Adrenal gland (tissue), 5 donors: ENCODE measurements at regions not wholly inside any gene's neighbourhood (a gene's known extent, or its start where the extent isn't known, plus 50 kb on each side); places are given as distances from the start of the nearest gene placed in this dataset.

Experiments
- POLR2A ChIP-seq, 2 donors: fragments of 450-650 bp; IDR thresholded peaks; one replicate each; pipeline ENCODE4 v1.6.1; 2017; ENCODE audit warnings: antibody characterized with exemption in 2 of 2, mild to moderate bottlenecking in 2 of 2, moderate library complexity in 1 of 2
- TF ChIP-seq, protein P1 (sequence below), 6 experiments: fragments of 450-650 bp in 4 of 6; fragments of 200-600 bp in 2 of 6; sonication (generic) in 1 of 6; IDR thresholded peaks; 1 replicate in 5 of 6; 2 replicates in 1 of 6; pipeline versions ENCODE4 v1.5.1 to v1.8.0; 2016 to 2021; ENCODE audit warnings: antibody characterized with exemption in 6 of 6, mild to moderate bottlenecking in 2 of 6, moderate library complexity in 1 of 6
- donor health status: DM: no; HTN: no; CAD: no.

DNA sequence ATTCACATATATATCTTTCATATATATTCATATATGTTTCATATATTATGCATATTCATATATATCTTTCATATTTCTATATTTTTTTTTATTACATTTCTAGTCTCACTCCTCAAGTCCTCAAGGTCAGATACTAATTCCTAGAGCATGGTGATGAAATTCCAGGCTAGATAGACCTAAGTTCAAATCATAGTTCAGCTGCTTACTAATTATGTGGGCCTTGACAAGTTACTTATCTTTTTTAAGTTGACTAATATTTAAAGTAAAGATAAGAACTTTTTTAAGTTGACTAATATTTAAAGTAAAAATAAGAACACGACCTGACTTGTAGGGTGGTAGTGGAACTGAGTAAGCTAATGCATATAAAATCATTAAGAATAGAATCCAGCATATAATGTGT lies 495.6 kb upstream of the MAN1A1 start:
- TF ChIP-seq, protein P1, sequence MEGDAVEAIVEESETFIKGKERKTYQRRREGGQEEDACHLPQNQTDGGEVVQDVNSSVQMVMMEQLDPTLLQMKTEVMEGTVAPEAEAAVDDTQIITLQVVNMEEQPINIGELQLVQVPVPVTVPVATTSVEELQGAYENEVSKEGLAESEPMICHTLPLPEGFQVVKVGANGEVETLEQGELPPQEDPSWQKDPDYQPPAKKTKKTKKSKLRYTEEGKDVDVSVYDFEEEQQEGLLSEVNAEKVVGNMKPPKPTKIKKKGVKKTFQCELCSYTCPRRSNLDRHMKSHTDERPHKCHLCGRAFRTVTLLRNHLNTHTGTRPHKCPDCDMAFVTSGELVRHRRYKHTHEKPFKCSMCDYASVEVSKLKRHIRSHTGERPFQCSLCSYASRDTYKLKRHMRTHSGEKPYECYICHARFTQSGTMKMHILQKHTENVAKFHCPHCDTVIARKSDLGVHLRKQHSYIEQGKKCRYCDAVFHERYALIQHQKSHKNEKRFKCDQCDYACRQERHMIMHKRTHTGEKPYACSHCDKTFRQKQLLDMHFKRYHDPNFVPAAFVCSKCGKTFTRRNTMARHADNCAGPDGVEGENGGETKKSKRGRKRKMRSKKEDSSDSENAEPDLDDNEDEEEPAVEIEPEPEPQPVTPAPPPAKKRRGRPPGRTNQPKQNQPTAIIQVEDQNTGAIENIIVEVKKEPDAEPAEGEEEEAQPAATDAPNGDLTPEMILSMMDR (IDR thresholded peaks at IDR 0.05): no peak
- no peak for TF ChIP-seq POLR2A (IDR thresholded peaks at IDR 0.05)
